T47D (cell line): ENCODE measurements at regions not wholly inside any gene's neighbourhood (a gene's known extent, or its start where the extent isn't known, plus 50 kb on each side); places are given as distances from the start of the nearest gene placed in this dataset.

Source experiments
- DNase-seq, 2 experiments: peaks; one replicate each; pipeline versions ENCODE4 v3.0.0 to v3.0.0-alpha.2; 2011 to 2012; ENCODE audit warnings: low read depth in 1 of 2, low spot score in 1 of 2
- JUND ChIP-seq: IDR thresholded peaks from 2 replicates; pipeline ENCODE4 v1.6.1; 2012; ENCODE audit warnings: low read depth
- in situ Hi-C: cut with HindIII; loops from 2 replicates; pipeline ENCODE4 v1.10.0; 2016; ENCODE audit warnings: low sequenced_read_pairs, low pct_unique_long_range_greater_than_20kb

DNA sequence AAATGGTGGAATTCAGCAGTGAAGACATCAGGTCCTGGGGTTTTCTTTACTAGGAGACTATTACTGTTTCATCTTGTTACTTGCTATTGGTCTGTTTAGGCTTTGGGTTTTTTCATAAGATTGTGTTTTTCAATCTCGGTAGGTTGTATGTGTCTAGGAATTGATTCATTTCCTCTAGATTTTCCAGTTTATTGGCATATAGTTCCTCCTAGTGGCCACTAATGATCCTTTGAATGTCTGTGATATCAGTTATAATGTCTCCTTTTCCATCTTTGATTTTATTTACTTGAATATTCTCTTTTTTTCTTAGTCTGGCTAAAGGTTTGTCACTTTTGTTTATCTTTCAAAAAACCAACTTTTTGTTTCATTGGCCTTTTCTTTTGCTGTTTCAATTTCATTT lies 233.0 kb downstream of the RWDD3 start:
- peak in 1 of 2 experiments; percentile 2 for DNase-seq
- no peak for TF ChIP-seq JUND
- in situ Hi-C loops = no loop called here

DNA sequence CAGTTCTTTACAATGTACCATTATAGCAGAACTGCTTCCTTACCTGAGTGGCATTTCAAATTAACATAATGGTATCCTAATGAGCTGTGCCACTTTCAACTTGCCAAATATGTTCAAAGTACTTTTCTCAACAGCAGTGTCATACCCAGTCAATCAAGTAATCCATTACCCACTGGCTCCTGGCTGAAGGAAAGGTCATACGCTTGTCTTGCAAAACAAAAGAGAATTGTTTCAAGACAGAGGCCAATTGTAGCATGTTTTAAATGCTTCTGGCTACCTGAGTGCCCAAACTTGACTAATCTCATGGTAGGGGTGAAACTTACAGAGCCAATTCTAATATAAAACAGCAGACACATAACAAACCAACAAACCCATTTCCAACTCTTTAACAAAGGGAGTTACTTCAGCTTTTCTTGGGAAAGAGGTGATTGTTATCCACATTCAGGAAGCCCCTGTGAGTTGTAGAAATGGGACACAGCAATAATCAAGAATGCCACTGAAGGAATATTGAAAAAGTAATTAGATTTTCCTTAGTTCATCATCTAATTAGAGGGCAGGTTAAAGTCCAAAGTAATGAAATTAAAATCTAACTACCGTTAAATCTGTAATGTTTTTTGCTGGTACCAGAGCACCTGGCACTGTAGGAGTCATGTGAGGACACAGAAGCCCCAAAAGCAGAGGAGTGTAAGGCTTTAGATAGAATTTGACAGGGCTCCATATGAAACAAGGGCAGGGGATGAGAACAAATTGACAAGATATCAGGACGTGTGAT lies 241.9 kb downstream of the RWDD3 start:
- DNase-seq = no peak
- in situ Hi-C loops = no loop called here
- no peak for TF ChIP-seq JUND

DNA sequence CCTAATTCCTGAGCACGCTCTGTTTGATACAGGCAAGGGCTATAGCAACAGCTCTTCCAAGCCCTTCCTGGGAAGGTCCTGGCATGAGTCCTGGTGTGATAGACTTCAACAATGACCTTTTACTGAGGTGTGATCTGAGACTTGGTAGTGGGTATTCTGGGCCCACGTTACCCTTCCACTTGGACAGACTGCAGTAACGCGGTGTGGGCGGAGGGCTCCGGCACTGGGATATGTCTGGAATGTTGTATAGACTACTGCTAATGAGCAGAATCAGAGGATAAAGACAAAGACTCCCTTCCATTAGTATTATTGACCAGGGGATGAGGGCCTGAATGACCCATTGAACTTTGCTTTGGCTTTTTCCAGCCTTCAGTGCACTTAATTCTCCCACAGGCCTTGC lies 262.3 kb downstream of the RWDD3 start:
- no peak for DNase-seq

DNA sequence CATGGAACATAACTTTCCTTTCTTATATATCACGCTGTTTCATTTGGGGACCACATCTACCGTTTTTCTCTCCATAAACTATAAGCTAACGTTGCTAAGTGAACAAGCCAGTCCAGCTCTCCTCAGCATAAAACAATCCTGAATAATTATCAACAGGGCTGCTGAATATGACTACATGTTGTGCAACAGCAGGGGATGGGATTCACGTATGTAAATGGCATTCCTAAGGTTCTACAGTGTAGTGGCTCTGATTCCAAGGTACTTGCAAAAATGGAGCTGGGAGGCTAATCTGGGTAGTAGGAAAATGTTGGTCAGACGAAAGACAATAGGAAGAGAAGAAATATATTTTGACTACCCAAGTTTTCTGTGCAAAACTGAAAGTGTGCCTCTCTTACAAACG lies 262.8 kb downstream of the RWDD3 start:
- in situ Hi-C loops = no loop called here
- TF ChIP-seq JUND = no peak
- no peak for DNase-seq

More for the DNA sequence above, 262.3 kb downstream of the RWDD3 start:
- TF ChIP-seq JUND = no peak
- in situ Hi-C loops = no loop called here

DNA sequence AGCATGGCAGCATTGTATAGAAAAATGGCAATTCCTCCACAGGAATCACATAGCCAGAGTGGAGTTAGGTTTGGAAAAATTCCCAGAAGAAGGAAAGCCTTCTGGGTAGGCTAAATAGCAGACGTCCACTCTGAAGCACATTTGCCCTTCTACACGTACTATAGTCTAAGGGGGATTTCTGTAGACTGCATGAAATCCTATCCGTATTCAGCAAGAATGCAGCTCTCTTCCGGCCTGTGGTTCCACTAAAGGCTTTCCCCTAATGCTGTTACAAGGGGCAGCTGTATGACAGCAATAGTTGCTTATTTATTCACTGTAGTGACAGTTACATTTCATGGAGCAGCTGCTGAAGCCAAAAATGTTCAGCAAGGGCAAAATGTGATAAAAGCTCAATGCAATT lies 263.6 kb downstream of the RWDD3 start:
- no peak for TF ChIP-seq JUND
- in situ Hi-C loops = no loop called here
- no peak for DNase-seq

DNA sequence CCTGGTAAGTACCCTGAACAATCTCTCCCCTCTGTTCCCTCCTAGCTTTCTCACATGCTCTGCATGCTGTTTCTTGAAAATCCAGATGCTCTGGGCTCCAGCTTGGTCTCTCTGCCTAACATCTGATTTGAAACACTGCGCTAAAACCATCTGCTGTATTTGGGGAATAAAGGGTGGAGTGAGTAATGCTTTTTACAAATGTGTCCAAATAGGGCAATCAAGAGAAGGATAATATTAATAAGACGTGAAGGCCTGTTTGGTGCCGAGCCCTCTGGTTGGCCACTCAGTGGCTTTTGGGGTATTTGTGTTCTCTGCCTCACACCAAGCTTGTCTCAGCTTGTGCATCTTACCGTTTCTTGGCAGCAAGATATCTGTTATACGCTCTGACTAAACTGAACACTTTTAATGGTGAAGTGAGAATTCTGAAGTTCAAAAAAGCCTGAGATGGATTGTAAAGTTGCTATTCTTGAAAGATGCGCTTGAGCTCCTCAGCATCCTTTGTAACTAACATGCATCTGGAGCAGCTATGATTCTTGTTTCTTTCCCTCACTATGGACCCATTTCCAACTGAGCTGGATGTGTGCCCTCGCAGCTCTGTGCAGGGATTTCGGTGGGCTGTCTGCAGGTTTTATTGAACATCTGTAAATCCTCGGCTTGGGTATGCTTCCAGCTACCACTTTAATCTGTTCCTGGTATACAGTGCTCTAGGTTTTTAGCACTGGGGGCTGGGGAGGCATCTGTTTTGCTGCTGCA lies 269.4 kb downstream of the RWDD3 start:
- no peak for TF ChIP-seq JUND
- in situ Hi-C loops = no loop called here
- DNase-seq = no peak

DNA sequence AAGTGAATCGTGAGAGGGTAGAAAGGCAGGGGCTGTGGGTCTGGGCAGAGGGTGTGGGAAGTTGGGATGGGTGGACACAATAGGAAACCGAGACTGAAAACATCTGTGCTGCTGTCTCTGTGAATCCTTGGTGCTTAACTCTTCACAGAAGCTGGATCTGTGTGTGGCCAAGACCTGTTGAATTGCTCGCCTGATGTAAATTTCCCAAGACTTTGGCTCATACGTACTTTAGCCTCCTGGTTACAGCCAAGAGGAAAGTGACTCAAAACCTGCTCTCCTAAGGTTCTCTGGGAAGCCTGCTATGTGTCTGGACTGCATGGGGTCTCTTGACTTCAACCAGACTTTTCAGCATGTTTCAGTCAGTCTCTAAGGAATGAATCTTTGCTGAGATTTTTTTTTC lies 270.3 kb downstream of the RWDD3 start:
- no peak for DNase-seq
- in situ Hi-C loops = no loop called here
- TF ChIP-seq JUND = no peak

DNA sequence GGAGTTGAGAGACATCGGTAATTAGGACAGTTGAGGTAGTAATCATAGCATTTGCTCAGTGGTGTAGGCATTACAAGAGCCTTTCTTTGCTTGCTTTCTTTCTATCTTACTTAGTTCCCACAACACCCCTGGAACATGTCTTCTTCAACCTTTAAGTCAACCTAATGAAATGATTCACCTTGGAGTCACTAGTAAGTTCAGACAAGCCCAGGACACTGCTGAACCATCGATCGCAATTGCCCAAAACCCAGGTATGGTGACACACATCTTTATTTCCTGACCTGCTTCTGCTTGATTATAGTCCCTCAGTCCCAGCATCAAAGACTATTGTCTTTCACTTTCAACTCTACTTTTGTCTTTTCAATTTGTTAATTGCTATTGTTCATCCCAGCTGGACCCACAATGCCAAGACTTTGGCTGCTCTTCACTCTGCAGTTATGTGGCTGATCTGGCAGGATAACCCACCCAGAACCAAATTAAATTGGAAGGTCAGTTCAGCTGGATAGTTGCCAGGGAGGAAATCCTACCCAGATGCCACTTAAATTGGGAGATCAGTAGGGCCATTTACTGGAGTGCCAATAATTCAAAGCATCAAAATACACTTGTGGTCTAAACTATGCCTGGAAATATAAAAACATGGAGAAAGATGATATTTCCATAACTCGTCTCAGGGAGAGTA lies 272.9 kb downstream of the RWDD3 start:
- no peak for TF ChIP-seq JUND
- in situ Hi-C loops = no loop called here
- no peak for DNase-seq

DNA sequence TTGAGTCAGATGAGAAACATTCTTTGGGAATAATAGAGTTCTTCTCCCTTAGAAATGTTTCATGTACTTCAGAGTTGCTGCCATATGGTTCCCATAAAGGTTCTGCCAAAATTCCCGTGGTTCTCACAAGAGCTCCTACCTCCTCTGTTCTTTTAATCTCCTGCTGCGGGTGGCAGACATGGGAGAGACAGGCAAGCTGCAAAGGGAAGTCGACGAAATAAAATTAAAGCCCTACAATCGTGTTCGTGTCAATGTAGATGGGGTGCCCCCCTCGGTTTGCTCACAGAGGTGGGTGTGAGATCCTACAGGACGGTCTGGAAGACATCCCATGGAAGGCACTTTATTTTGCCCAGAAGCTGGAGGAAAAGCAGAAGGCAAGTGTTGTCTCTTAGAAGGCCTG lies 276.0 kb downstream of the RWDD3 start:
- TF ChIP-seq JUND = no peak
- in situ Hi-C loops = no loop called here
- no peak for DNase-seq

DNA sequence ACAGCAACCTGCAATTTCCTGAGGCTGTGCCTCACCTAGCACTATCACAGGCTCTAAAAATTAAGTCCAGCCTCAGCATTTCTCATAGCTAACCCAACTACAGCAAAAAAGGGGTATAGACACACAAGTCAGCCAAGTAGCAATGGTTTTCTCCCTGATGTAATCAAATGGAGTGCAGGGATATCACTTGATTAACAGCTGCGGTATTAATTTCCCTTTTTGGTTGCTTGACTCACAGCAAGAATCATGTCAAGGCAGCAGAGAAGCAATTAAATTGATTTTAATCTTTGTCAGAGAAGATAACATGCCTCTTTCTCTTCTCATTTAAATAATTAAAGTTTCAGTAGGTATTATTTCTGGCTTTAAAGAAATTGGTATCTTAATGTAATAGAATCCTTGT lies 278.9 kb downstream of the RWDD3 start:
- in situ Hi-C loops = no loop called here
- TF ChIP-seq JUND = no peak
- DNase-seq = no peak

DNA sequence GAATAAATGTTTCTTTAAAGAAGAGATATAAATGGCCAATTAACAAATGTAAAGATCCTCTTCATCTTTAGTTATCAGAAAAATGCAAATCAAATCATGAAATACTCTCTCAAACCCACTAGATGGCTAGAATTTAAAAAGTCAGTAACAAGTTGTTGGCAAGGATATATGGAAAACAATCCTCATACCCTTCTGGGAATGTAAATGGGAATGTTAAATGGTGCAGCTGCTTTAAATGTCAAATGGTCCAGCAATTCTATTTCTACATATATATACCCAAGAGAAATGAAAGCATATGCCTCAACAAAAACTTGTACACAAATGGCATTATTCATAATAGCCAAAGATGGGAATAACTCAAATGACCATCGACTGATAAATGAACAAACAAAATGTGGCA lies 283.5 kb downstream of the RWDD3 start:
- no peak for TF ChIP-seq JUND
- in situ Hi-C loops = no loop called here
- DNase-seq = no peak

DNA sequence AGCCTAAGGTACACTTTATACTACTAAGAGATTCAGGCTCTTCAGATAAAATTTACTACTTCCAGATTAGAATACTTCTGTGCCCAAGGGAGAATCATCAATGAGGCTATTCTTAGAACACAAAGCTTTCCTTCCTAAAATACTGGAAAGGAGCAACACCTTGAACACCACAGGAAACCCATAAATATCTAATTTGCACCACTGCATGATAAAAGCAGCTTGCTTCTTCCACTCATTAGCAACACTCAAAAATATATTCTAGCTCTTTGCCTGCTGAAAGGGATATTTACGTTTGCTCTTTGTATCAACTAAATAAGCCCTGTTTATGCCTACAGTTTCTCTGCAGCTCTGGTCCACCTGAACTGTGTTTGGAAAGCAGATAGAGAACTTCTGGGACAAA lies 284.3 kb downstream of the RWDD3 start:
- TF ChIP-seq JUND = no peak
- in situ Hi-C loops = no loop called here
- no peak for DNase-seq

DNA sequence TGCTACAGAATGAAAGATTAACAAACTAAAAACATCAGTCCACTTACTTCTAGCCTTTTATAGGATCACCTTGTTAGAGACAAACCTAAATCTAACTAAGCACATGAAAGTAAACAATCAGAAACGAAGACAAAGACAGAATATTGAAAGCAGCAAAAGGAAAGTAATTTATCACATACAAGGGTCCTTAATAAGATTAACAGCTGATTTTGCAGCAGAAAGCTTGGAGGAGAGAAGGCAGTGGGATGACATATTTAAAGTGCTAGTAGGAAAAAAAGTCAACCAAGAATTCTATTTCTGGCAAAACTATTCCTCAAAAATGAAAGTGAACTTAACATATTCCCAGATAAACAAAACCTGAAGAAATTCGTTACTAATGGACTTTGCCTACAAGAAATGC lies 286.4 kb downstream of the RWDD3 start:
- no peak for TF ChIP-seq JUND
- no peak for DNase-seq
- in situ Hi-C loops = no loop called here
